PC-3 (cell line): ENCODE measurements at regions not wholly inside any gene's neighbourhood (a gene's known extent, or its start where the extent isn't known, plus 50 kb on each side); places are given as distances from the start of the nearest gene placed in this dataset.

Experiments
- CTCF ChIP-seq: fragments of 300-600 bp; sonication (generic); conservative IDR thresholded peaks from 2 replicates; pipeline ENCODE4 v1.5.1; 2017; ENCODE audit warnings: antibody characterized with exemption, low read depth, mild to moderate bottlenecking, low read length
- EZH2 ChIP-seq: fragments of 300-600 bp; sonication (generic); IDR thresholded peaks from one replicate; pipeline ENCODE4 v1.6.1; 2017; ENCODE audit warnings: antibody characterized with exemption, mild to moderate bottlenecking, low read length; ENCODE audit not compliant: unreplicated experiment
- EZH2phosphoT487 ChIP-seq: fragments of 300-600 bp; sonication (generic); IDR thresholded peaks from 2 replicates; pipeline ENCODE4 v1.6.1; 2018; ENCODE audit warnings: mild to moderate bottlenecking, antibody characterized with exemption, low read length, borderline replicate concordance

DNA sequence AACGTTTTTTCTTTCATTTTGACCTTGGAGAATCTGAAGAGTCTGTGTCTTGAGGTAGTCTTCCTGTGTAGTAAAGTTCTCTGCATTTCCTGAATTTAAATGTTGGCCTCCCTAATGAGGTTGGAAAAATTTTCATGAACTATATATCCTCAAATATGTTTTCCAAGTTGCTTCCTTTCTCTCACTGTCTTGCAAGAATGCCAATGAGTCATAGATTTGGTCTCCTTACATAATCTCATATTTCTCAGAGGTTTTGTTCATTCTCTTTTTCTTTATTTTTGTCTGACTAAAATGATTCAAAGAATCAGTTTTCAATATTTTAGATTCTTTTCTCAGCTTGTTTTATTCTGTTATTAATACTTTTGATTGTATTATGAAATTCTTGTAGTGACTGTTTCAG lies 87.6 kb downstream of the DRAM2 start:
- TF ChIP-seq CTCF (no peak), EZH2phosphoT487 (no peak), EZH2 (no peak)
